ENCODE measurements at regions not wholly inside any gene's neighbourhood (a gene's known extent, or its start where the extent isn't known, plus 50 kb on each side); places are given as distances from the start of the nearest gene placed in this dataset.
"Not testable (repeated sequence)": the region's sequence is repeated elsewhere in the genome, so short reads cannot be mapped to it uniquely, and the experiment has no call there.

DNA sequence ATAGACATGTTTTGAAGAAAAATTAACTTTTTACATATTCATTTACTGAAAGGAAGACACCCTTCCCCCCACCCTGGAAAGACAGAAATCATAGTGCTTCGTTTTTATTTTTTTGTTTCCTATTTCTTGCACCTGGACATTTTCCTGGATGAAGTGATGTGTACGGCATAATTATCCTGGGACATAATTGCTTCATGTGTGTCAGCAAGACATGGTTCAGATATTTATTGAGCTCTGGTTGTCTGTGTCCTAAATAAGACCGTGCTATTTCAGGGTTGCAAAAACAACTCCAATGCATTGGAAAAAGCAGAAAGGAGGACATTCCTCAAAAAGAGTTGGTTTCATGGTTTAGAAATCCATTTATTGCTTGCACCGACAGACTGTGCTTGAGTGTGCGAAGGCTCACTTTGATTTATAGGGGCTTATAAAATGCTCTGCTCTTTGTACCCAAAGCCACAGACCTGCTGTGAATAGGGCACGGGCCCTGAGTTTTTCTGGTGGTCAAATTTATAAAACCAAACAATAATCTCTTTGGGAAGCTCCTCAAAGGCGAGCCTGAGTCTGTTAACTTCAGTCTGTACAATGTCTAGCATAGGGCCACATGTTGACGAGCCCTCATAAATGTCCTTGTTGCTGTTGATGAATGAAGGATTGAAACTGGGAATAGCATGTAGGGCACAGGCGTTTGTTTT is 179.5 kb downstream of the SOX4 start:
- DNase-seq (ENCODE audit: low read depth) = no peak

DNA sequence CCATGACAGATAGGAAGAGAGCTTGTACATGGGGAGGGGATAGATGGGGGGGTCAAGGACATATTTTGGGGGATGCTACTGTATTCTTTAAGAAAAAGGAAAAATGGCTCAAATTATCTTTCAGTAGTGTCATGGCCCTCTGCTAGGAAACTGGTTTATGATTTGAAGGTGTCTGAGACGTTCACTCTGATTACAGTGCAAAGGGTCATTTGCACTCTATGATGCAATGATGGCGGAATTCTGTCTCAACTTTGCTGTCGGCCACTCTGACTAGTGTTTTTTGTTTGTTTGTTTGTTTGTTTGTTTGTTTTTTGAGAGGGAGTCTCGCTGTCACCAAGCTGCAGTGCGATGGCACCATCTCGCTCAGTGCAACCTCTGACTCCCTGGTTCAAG is 180.0 kb downstream of the SOX4 start:
- DNase-seq (ENCODE audit: low read depth) = no peak

DNA sequence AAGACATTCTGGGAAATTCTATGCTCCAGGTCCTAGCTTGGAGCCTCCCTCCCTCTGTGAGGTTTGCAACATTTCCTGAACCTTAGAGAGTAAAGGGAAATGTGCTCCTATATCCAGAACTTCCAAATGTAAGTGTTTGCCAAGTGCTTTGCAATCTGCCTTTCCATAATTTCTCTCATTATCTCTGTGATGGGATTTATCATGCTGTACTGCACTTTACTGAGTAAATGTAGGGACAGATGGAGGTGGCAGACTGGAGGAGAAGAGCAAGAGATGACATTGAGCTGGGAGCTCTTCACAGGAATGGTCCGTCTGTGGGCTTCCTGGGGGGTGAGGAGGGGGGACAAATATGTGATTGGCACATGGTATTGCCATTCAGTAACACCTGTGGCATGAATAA is 184.3 kb downstream of the SOX4 start:
- no peak for DNase-seq (ENCODE audit: low read depth)

DNA sequence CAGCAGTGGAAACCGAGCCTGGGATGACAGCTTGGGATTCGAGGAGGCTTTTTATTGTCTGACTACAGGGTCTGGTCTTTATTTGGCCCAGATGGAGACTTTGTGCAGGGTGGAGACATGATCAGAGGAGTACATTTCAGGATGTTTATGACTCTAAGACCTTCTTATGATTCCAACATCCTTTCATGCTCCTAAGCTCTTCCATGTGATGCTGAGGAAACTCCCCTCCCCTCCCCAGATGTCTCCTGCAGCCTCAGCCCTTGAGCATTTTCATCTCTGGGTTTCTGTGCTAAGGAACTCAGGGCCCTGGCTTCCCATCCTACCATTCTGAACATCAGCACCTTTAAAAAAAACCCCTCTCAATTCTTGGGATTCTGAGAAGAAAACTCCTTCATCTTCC is 186.6 kb downstream of the SOX4 start:
- no peak for DNase-seq (ENCODE audit: low read depth)

DNA sequence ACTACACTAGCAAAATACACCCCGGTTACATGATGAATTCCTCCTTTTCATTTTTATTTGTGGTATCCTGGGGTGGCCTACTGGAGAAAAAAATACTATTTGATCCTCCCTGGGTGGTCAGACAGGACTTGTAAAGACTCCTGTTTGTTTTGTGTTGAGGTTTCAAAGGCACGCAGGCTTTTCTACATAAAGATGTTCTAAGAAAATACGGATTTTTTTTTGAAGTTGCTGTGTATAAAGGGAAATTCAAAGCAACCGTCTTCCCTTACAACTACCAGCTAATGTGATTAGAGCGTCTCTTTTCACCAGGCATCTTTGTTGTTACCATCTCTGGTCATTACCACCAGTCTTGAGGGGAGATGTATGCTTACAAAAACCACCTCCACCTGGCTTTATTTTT is 187.1 kb downstream of the SOX4 start:
- no peak for DNase-seq (ENCODE audit: low read depth)

DNA sequence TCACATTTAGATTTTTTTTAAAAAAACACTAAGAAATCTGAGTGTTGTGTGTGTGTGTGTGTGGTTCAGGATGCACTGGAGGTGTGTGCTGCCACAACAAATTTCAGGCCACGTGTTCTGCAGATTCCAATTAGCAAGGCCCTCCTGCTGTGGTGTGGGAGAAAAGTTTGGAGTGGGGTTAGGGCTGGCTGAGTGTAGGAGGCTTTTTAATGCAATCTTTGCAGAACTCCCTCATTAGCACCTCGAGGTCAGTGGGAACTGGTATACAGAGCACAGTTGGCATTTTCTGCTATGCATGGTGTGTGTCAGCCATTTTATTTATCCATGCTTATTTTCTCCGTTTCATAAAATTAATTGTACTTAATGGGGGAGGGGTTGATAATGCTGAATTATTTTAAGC is 187.6 kb downstream of the SOX4 start:
- DNase-seq (ENCODE audit: low read depth) = no peak

DNA sequence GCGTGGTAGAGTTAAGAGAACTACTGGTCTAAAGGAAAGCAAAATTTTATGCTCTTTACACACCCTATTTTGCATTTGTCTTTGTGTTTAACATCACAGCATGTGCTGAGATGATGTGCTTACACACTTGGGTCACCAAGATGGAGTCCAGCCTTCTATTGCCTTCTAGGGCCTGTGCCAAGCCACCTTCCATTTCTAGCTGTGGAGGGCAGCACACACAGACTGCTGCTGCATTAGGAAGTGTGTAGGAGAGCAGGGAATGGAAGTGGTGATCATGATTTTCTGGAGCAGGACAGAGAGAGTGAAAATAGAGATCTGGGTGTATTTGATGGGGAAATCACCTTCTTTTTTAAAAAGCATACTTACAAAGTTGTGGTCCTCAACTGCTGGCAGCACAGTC is 191.6 kb downstream of the SOX4 start:
- no peak for DNase-seq (ENCODE audit: low read depth)

DNA sequence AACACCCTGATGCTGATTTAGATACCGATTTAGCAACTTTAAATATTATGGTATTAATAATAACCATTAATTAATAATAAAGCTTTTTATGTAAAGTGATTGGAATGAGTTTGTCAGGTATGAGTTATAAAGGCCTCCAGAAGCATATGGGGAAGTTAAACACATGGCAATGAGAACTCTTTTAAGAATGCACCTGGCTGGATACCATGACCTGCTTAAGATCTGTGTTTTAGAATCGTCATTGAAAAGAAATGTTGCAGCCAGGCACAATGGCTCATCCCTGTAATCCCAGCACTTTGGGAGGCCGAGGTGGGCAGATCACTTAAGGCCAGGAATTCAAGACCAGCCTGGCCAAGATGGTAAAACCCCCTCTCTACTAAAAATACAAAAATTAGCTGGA is 197.5 kb downstream of the SOX4 start:
- no peak for DNase-seq (ENCODE audit: low read depth)

DNA sequence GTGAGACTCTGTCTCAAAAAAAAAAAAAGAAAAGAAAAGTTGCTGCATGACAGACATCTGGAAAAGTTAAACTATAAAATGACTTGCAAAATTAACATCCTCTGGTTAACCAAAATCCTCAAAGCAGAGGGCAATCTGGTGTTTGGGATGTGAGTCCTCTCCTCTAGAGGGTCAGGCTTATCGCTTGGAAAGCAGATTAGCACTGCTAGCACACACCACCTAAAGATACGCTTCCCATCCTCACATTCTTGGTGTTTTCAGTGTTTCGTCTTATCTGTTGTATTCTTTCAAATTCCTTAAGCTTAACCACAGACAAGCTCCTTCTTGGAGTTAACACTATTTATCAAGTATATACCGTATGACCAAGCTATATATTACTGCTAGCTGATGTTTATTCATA is 198.0 kb downstream of the SOX4 start:
- DNase-seq (ENCODE audit: low read depth) = no peak

DNA sequence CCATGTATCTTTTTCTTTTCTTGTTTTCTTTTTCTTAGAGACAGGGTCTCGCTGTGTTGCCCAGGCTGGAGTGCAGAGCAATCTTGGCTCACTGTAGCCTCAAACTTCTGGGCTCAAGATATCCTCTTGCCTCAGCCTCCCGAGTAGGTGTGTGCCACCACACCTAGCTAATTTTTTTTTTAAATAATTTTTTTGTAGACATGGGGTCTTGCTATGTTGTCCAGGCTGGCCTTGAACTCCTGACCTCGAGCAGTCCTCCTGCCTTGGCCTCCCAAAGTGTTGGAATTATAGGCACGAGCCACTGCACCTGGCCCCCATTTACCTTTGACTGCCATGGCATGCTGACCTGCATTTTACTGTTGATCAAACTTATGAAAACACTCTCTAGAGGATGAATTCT is 198.6 kb downstream of the SOX4 start:
- DNase-seq (ENCODE audit: low read depth) = no peak

DNA sequence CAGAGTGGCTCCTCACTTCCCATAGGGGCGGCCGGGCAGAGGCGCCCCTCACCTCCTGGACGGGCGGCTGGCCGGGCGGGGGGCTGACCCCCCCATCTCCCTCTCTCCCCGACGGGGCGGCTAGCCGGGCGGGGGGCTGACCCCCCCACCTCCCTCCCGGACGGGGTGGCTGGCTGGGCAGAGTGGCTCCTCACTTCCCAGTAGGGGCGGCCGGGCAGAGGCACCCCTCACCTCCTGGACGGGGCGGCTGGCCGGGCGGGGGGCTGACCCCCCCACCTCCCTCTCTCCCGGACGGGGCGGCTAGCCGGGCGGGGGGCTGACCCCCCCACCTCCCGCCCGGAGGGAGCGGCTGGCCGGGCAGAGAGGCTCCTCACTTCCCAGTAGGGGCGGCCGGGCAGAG is 203.4 kb downstream of the SOX4 start:
- DNase-seq (ENCODE audit: low read depth) = not testable (repeated sequence)

DNA sequence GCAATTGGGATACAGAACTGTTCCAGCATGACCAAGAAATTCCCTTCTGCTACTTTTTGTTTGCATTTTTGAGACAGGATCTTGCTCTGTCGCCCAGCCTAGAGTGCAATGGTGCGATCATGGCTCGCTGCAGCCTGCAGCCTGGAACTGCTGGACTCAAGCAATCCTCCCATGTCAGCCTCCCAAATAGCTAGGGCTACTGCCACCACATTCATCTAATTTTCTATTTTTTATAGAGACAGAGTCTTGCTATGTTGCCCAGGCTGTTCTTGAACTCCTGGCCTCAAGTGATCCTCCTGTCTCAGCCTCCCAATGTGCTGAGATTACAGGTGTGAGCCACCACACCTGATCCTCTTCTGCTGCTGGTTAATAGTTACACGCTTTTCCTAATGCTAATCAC is 204.9 kb downstream of the SOX4 start:
- DNase-seq (ENCODE audit: low read depth) = no peak

DNA sequence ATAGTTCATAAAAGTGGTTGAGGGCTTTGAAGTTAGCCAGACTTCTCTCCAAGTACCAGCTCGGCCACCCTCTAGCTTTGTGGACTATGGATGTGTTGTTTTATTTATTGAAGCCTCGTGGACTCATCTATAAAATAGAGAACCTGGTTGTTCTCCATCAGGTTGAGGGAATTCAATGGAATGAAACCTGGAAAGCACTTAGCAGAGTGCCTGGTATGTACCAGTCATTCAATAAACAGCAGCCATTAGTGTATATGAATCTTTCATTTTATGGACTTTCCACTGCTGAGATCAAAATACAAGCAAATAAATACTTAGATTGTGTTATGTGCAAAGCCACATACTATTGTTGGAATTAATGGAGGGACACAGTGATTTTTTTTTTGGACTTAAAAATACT is 206.8 kb downstream of the SOX4 start:
- no peak for DNase-seq (ENCODE audit: low read depth)

DNA sequence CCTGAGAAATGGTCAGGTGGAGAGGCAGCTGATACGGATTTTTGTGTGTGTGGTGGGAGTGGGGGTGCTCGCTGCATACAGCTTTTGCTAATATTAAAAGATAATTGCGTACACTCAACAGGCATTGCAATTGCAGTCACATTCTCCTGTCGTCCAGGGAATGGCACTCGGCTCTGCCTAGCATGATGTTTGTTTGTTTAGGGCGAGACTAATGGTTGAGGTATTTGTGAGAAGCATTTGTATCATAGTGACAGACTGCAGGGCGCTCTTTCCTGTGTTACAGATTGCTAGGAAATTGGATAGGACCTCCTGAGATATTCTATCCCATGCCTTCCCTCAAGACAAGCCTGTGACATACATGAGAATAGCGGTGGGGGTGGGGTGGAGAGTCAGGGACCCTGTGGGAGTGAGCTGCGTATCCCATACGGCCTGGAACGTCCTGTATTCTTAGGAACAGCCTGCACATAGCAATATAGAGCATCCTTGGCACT is 207.4 kb downstream of the SOX4 start:
- DNase-seq (ENCODE audit: low read depth) = peak; percentile 54

DNA sequence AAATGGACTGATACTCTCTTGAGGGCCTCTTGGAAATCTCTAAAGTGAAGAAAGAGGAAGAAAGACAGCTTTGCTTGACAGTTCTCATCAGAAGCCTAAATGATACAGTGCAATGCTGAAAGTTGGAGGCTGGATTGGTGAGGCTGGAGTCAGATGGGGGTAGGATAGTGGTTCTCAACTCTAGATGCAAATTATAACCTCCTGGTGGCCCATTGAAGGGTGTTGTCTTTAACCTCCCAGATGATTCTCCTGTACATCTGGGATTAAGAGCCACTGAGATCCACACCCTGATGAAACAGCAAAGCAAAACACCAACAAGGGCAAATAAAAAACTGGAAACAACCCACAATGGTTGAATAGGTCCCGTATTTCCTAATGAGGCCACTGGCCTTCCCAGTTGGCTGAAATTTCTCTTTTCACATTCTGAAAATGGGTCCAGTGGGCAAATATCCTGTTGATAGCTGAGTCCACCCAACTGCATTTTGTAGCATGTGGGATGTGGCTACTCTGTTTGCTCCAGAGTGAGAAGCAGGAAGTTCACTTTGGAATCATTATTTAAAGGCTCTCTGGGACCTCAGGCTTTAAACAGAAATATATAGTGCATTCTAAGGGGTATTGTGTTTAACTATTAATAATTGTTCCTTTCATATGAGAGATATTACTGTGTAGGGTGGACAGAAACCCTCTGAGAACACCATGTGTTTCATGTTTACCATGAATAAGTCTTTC is 208.1 kb downstream of the SOX4 start:
- no peak for DNase-seq (ENCODE audit: low read depth)

DNA sequence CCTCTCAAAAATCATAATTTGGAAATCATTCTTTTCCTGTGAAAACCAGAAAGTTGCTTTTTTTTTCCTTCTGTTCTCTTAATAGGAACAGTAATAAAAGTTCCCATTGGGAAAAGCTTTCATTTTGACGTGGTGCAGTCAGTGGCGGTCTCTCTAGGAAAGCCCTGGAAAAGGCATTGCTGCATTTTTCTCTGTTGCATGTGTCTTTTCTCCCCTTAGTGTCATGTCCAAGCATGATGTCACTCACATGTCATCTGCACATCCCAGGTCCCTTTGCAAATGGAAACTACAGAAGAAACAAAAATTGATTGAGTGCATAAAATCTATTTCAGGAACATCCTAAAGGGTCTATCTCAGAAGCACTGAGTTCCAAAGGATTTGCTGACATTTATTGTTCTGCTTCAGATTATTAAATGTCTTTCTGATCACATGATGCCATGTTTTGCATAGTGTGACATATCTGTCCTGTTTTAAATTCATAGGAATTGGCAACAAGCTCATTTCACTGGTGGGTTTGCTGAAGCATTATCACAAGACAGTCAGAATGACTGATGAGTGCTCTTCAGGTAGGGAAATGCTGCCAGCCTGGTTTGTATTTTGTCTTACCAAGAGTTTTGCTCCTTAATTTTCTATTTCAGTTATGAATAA is 208.7 kb downstream of the SOX4 start:
- DNase-seq (ENCODE audit: low read depth) = no peak

DNA sequence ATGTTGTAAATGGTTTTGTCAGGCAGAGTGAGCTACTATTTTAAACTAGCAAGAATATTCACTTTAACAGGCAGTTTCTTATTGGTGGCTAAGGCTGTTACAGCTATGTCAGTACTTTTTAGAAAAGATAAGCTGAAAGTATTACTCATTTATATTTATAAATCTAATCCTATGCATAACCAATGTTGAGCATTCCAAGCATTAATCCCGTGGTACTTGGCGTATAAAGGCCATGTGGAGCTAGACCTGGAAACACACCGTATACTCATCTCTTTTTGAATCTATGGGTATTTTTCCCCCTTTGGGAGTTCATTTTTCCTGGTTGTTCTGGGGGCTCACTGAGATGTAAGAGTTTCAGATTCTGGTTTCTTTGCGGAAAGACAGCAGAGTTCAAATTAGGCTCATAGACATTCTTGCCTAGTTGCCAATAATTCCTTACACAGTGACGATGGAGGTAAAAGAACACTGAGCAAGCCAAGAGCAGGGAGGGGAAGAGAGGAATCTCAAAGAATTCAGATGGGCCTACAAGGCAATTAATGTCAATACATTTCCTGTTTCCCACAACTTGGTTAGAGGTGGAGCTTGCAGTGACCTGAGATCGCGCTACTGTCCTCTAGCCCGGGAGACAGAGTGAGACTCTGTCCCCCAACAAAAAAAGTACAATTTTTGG is 211.5 kb downstream of the SOX4 start:
- DNase-seq (ENCODE audit: low read depth) = no peak

DNA sequence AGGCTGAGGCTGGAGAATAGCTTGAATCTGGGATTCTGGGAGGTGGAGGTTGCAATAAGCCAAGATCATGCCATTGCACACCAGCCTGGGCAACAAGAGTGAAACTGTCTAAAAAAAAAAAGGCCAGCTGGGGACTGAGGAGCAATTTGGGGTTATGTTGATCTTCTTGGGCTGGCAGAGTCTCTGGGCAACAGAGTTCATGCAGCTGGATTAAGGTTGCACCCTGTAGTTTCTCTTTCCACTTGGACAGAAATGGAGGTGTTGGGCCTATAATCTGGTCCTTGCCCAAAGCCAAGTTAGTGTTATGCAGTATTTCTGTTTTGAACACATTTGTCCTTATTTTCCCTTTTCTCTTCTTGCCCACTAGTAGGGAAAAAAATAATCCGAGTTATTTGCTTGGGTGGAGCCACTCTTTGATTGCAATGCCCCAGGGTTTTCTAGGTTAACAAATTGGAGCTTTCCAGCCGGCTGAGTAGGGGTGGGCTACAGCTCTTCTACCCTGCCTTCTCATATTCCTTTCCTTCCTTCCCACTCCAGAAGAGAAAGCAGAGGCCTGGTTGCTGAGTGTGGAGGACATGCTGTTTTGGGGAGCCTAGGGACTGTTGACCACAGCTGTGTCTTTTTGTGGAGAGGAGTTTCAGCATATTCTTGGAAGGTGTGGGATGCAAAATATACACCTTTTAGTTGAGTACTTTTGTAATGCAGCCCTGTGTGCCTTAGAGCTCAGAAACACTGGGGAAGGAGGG is 213.9 kb downstream of the SOX4 start:
- DNase-seq (ENCODE audit: low read depth) = no peak

DNA sequence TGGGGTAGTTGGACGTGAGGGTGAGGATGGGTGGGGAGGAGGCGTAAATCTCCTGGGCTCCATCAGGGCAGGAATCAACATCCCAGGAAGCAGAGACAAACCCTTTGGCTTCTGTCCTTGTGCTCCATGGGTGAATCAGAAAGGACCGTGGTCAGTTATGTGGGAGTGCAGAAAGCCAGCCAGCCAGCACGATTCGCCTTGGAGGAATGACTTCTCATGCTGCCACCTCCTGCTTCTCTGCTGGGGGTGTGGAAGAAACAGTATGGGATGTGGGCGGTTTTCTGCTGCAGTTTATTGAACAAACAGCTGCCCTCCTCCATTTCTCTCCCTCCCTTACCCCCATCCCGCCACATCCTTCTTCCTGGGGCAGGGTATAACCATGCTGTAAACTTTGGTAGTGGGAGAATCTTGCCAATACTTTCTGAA is 214.5 kb downstream of the SOX4 start:
- DNase-seq (ENCODE audit: low read depth) = peak; percentile 22

DNA sequence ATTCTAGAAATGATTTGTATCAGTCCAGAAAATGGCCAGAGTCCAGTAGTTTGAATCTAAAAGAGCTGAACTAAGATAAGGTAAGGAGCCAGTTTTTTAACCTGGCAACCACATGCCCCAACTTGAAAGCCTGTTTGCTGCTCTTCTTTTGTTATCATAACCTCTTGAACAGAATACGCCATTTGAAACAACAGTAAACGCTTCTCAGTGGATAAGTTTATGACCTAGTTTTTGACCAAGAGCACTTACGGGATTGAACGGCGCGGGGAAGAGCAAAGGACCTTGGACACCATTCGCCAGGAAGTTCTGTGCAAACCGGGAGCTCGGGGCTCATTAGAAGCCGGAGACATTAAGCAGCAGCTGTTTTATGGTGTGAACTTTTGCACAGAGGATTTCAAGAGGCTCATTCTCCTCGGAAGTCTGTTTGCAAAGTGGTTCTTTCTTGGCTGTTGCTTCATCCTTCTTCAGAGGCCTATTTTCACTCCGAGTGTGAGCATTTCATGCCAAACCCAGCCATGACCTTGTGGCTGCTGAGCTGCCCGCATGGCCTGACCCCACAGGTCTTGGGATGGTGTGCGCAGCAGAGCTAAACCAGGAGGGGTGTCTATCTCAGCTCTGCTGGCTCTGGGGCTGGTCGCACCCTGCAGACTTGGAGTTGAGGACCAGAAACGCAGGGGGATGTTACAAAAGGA is 215.1 kb downstream of the SOX4 start:
- DNase-seq (ENCODE audit: low read depth) = no peak

DNA sequence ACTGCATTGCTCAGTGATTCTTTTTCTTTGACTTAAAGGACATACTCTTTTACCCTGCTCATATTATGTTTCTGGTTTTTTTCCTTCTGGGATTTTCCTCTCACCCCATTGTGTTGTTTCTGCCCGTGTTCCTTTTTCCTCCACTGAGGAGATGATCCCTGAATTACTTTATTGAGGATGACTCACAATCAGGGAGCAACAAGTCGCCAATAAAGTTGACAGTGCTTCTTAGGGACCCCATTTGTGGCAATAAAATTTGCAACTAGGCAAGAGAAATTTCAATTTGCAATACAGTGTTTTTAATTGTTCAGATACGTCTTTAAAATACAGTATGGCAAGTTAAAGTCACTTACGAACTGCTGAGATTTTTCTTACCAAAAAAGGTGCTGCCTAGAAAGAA is 217.9 kb downstream of the SOX4 start:
- no peak for DNase-seq (ENCODE audit: low read depth)

All from non-pigmented ciliary epithelial cell (primary cell).